ENCODE measurements at regions not wholly inside any gene's neighbourhood (a gene's known extent, or its start where the extent isn't known, plus 50 kb on each side); places are given as distances from the start of the nearest gene placed in this dataset.

GRCh38 chr1:162943622-162944021 lies 82.6 kb upstream of the CCDC190 start:
- no peak for TF ChIP-seq TCF7L2 (IDR thresholded peaks at IDR 0.05; ENCODE audit: low read depth, low read length)
- TF ChIP-seq CTCF (IDR thresholded peaks at IDR 0.05): no peak
- no peak for TF ChIP-seq REST (IDR thresholded peaks at IDR 0.05; ENCODE audit: insufficient read depth in 1 of 2, low read depth in 2 of 2, low read length in 1 of 2)
- no peak for DNase-seq (ENCODE audit: low read depth, low spot score)
- Histone ChIP-seq H3K27me3 (ENCODE audit: control insufficient read depth, insufficient read depth, low read length) (peaks cover 2% of the 10 kb centered on the region; the same call in 1 of the 2 replicates), H3K4me3 (ENCODE audit: low read depth in 2 of 2, low read length in 2 of 2) (no peak overlapping the region), H3K36me3 (ENCODE audit: control insufficient read depth, insufficient read depth, low read length) (no peaks in the 10 kb centered on the region), H3K4me1 (ENCODE audit: control insufficient read depth, insufficient read depth, low read length) (no peaks in the 10 kb centered on the region), H3K9me3 (ENCODE audit: control insufficient read depth, insufficient read depth, low read depth, low read length) (no peaks in the 10 kb centered on the region), H3K27ac (ENCODE audit: low read length) (no peak overlapping the region)
- no peak for ATAC-seq
- in situ Hi-C loops (cut with HindIII; ENCODE audit: low pct_unique_long_range_greater_than_20kb, low sequenced_read_pairs) (no loop called here), intact Hi-C loops (cut with micrococcal nuclease; ENCODE audit: unreplicated experiment) (no loop called here)
- ChIA-PET CTCF (no interaction called here), POLR2A (no interaction called here)
- no TSS peak for BruUV-seq (replicated peaks)

GRCh38 chr1:162942916-162943559 lies 82.1 kb upstream of the CCDC190 start:
- ATAC-seq (peak; percentile 56; the same call in 1 of the 2 replicates), DNase-seq (ENCODE audit: low read depth, low spot score) (no peak)
- intact Hi-C loops (cut with micrococcal nuclease; ENCODE audit: unreplicated experiment): no loop called here
- TF ChIP-seq SIN3A (IDR thresholded peaks at IDR 0.05; ENCODE audit: borderline replicate concordance, insufficient read depth, low read depth, low read length): no peak
- no peak for TF ChIP-seq TCF7L2 (IDR thresholded peaks at IDR 0.05; ENCODE audit: low read depth, low read length)
- no peak for TF ChIP-seq REST (IDR thresholded peaks at IDR 0.05; ENCODE audit: insufficient read depth in 1 of 2, low read depth in 2 of 2, low read length in 1 of 2)
- TF ChIP-seq POLR2AphosphoS5 (IDR thresholded peaks at IDR 0.05; ENCODE audit: low read depth, low read length): no peak
- Histone ChIP-seq H3K4me1 (ENCODE audit: control insufficient read depth, insufficient read depth, low read length) (no peaks in the 10 kb centered on the region), H3K9me3 (ENCODE audit: control insufficient read depth, insufficient read depth, low read depth, low read length) (no peaks in the 10 kb centered on the region), H3K36me3 (ENCODE audit: control insufficient read depth, insufficient read depth, low read length) (no peaks in the 10 kb centered on the region), H3K4me3 (ENCODE audit: low read depth in 2 of 2, low read length in 2 of 2) (no peak overlapping the region), H3K27ac (ENCODE audit: low read length) (no peak overlapping the region), H3K27me3 (ENCODE audit: control insufficient read depth, insufficient read depth, low read length) (peaks cover 2% of the 10 kb centered on the region; the same call in 1 of the 2 replicates)
- ChIA-PET POLR2A (no interaction called here), CTCF (no interaction called here)
- in situ Hi-C loops (cut with HindIII; ENCODE audit: low pct_unique_long_range_greater_than_20kb, low sequenced_read_pairs): no loop called here
- no TSS peak for BruUV-seq (replicated peaks)
